ENCODE measurements at regions not wholly inside any gene's neighbourhood (a gene's known extent, or its start where the extent isn't known, plus 50 kb on each side); places are given as distances from the start of the nearest gene placed in this dataset.

- Mint-ChIP-seq H3K27ac (ENCODE audit: unreplicated experiment) (no peak overlapping the region), H3K4me1 (no peaks in the 10 kb centered on the region), H3K9me3 (no peaks in the 10 kb centered on the region), H3K27me3 (ENCODE audit: low read depth) (peaks cover 2% of the 10 kb centered on the region), H3K4me3 (no peak overlapping the region), H3K36me3 (ENCODE audit: low read depth) (no peaks in the 10 kb centered on the region)
- DNase-seq (ENCODE audit: low read depth, low spot score) = no peak
- TF ChIP-seq, protein P1, sequence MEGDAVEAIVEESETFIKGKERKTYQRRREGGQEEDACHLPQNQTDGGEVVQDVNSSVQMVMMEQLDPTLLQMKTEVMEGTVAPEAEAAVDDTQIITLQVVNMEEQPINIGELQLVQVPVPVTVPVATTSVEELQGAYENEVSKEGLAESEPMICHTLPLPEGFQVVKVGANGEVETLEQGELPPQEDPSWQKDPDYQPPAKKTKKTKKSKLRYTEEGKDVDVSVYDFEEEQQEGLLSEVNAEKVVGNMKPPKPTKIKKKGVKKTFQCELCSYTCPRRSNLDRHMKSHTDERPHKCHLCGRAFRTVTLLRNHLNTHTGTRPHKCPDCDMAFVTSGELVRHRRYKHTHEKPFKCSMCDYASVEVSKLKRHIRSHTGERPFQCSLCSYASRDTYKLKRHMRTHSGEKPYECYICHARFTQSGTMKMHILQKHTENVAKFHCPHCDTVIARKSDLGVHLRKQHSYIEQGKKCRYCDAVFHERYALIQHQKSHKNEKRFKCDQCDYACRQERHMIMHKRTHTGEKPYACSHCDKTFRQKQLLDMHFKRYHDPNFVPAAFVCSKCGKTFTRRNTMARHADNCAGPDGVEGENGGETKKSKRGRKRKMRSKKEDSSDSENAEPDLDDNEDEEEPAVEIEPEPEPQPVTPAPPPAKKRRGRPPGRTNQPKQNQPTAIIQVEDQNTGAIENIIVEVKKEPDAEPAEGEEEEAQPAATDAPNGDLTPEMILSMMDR (conservative IDR thresholded peaks at IDR 0.05) = no peak
Observed at GRCh38 chr20:48338717-48339116, 489.1 kb downstream of the PREX1 start.

GRCh38 chr20:48336597-48336996 is 491.2 kb downstream of the PREX1 start:
- DNase-seq (ENCODE audit: low read depth, low spot score) = no peak
- Mint-ChIP-seq H3K4me3 (no peak overlapping the region), H3K9me3 (no peaks in the 10 kb centered on the region), H3K4me1 (no peaks in the 10 kb centered on the region), H3K36me3 (ENCODE audit: low read depth) (no peaks in the 10 kb centered on the region), H3K27me3 (ENCODE audit: low read depth) (no peaks in the 10 kb centered on the region), H3K27ac (ENCODE audit: unreplicated experiment) (no peak overlapping the region)
- TF ChIP-seq, protein P1 (conservative IDR thresholded peaks at IDR 0.05) = no peak

GRCh38 chr20:48335308-48336050 is 492.3 kb downstream of the PREX1 start:
- Mint-ChIP-seq H3K4me3 (no peak overlapping the region), H3K9me3 (no peaks in the 10 kb centered on the region), H3K36me3 (ENCODE audit: low read depth) (no peaks in the 10 kb centered on the region), H3K27ac (ENCODE audit: unreplicated experiment) (no peak overlapping the region), H3K27me3 (ENCODE audit: low read depth) (no peaks in the 10 kb centered on the region), H3K4me1 (no peaks in the 10 kb centered on the region)
- TF ChIP-seq, protein P1 (conservative IDR thresholded peaks at IDR 0.05) = no peak
- no peak for DNase-seq (ENCODE audit: low read depth, low spot score)

DNA sequence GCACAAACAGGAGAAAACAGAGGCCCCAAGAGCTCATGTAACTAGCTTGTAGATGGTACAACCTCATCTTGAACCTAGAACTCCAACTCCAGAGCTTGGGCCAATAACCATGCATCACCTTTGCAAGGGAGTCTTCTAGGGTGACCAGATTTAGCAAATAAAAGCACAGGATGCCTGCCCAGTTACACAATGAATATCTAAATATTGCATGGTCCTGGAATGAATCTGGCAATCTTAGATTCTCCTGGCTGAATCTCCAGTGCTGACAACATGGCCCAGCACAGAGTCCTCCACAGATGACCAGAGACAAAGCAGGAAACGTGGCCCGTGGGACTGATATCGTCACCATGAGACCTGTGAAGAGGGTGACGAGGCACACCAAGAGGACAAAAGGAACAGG is 494.1 kb downstream of the PREX1 start:
- Mint-ChIP-seq H3K4me3 (no peak overlapping the region), H3K27ac (ENCODE audit: unreplicated experiment) (no peak overlapping the region), H3K36me3 (ENCODE audit: low read depth) (no peaks in the 10 kb centered on the region), H3K4me1 (peaks cover 10% of the 10 kb centered on the region), H3K27me3 (ENCODE audit: low read depth) (no peaks in the 10 kb centered on the region), H3K9me3 (no peaks in the 10 kb centered on the region)
- TF ChIP-seq, protein P1 (conservative IDR thresholded peaks at IDR 0.05) = no peak
- DNase-seq (ENCODE audit: low read depth, low spot score) = no peak

DNA sequence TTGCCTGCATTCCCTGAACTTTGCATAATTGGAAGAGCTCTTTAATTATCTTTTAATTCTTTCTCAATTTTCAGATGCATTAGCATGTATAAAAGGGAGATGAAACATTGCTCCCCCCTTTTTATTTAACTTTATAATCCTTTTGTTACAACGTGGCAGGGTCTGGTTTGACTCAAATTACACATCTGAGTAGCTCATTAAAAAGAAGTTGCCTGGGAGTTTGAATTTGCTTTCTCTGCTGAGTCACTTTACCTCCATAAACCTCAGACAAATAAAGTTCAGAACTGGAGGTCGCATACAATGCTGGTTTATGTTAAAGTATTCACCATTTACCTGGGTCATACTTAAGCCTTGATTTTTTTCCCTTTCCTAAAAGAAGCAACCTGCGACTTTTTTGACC is 495.2 kb downstream of the PREX1 start:
- DNase-seq (ENCODE audit: low read depth, low spot score) = no peak
- H3K9me3 Mint-ChIP-seq = no peaks in the 10 kb centered on the region
- TF ChIP-seq, protein P1 (conservative IDR thresholded peaks at IDR 0.05) = no peak
- H3K27me3 Mint-ChIP-seq (ENCODE audit: low read depth) = no peaks in the 10 kb centered on the region
- H3K27ac Mint-ChIP-seq (ENCODE audit: unreplicated experiment) = no peak overlapping the region
- H3K36me3 Mint-ChIP-seq (ENCODE audit: low read depth) = no peaks in the 10 kb centered on the region
- H3K4me1 Mint-ChIP-seq = peaks cover 10% of the 10 kb centered on the region
- H3K4me3 Mint-ChIP-seq = no peak overlapping the region
